ENCODE measurements at regions not wholly inside any gene's neighbourhood (a gene's known extent, or its start where the extent isn't known, plus 50 kb on each side); places are given as distances from the start of the nearest gene placed in this dataset.

GRCh38 chr16:59993101-59993500 is 1259.0 kb upstream of the GOT2 start:
- Mint-ChIP-seq H3K27ac (ENCODE audit: unreplicated experiment) (no peak overlapping the region), H3K36me3 (ENCODE audit: unreplicated experiment) (peaks cover 15% of the 10 kb centered on the region), H3K4me3 (ENCODE audit: unreplicated experiment) (no peak overlapping the region), H3K9me3 (ENCODE audit: unreplicated experiment) (peaks cover 3% of the 10 kb centered on the region), H3K27me3 (ENCODE audit: unreplicated experiment) (no peaks in the 10 kb centered on the region), H3K4me1 (ENCODE audit: low read depth, unreplicated experiment) (no peaks in the 10 kb centered on the region)
- TF ChIP-seq, protein P1, sequence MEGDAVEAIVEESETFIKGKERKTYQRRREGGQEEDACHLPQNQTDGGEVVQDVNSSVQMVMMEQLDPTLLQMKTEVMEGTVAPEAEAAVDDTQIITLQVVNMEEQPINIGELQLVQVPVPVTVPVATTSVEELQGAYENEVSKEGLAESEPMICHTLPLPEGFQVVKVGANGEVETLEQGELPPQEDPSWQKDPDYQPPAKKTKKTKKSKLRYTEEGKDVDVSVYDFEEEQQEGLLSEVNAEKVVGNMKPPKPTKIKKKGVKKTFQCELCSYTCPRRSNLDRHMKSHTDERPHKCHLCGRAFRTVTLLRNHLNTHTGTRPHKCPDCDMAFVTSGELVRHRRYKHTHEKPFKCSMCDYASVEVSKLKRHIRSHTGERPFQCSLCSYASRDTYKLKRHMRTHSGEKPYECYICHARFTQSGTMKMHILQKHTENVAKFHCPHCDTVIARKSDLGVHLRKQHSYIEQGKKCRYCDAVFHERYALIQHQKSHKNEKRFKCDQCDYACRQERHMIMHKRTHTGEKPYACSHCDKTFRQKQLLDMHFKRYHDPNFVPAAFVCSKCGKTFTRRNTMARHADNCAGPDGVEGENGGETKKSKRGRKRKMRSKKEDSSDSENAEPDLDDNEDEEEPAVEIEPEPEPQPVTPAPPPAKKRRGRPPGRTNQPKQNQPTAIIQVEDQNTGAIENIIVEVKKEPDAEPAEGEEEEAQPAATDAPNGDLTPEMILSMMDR (IDR thresholded peaks at IDR 0.05; ENCODE audit: partially characterized antibody, unreplicated experiment) = no peak
- no peak for DNase-seq

DNA sequence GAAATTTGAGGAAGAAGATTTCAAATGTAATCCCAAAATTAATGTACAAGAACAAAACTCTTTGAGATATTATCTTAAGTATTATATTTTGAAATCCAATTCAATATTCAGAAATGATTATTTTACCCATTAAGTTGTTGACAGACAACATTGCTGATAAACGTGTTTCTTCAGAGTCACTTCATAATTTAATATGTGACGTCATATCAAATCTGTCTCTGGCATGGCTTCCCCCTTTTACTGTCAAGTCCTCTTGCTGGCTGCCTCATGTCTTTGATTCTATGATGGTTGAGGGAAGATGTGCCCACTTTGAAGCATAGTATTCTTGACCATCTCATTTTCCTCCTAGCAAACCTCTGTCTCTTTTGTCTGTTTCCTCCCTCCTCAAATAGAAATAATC is 1257.1 kb upstream of the GOT2 start:
- Mint-ChIP-seq H3K9me3 (ENCODE audit: unreplicated experiment) (peaks cover 3% of the 10 kb centered on the region), H3K27ac (ENCODE audit: unreplicated experiment) (no peak overlapping the region), H3K4me1 (ENCODE audit: low read depth, unreplicated experiment) (no peaks in the 10 kb centered on the region), H3K4me3 (ENCODE audit: unreplicated experiment) (no peak overlapping the region), H3K27me3 (ENCODE audit: unreplicated experiment) (no peaks in the 10 kb centered on the region), H3K36me3 (ENCODE audit: unreplicated experiment) (peaks cover 15% of the 10 kb centered on the region)
- no peak for DNase-seq
- TF ChIP-seq, protein P1 (IDR thresholded peaks at IDR 0.05; ENCODE audit: partially characterized antibody, unreplicated experiment) = no peak

DNA sequence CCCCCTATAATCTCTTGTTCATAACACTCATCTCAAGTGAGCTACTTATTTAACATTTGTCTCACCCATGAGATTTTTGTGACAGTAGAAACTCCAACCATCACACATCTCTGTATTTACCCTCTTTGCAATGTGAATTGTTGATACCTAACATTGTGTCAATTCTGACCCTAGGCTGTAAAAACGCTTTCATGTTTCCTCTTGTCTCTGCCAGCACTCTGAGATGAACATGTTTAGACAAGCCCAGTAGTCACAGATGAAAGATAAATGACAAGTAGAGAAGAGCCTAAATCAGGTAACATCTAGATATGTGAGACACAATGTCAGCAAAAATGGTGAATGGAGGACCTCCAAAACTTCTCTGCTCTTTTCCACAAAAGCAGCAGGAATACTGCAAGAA is 1254.5 kb upstream of the GOT2 start:
- H3K4me3 Mint-ChIP-seq (ENCODE audit: unreplicated experiment) = no peak overlapping the region
- H3K27ac Mint-ChIP-seq (ENCODE audit: unreplicated experiment) = no peak overlapping the region
- TF ChIP-seq, protein P1 (IDR thresholded peaks at IDR 0.05; ENCODE audit: partially characterized antibody, unreplicated experiment) = no peak
- H3K9me3 Mint-ChIP-seq (ENCODE audit: unreplicated experiment) = no peaks in the 10 kb centered on the region
- DNase-seq = no peak
- H3K27me3 Mint-ChIP-seq (ENCODE audit: unreplicated experiment) = peaks cover 3% of the 10 kb centered on the region
- H3K4me1 Mint-ChIP-seq (ENCODE audit: low read depth, unreplicated experiment) = no peaks in the 10 kb centered on the region
- peaks cover 9% of the 10 kb centered on the region for H3K36me3 Mint-ChIP-seq (ENCODE audit: unreplicated experiment)

- DNase-seq = no peak
- Mint-ChIP-seq H3K9me3 (ENCODE audit: unreplicated experiment) (no peaks in the 10 kb centered on the region), H3K4me3 (ENCODE audit: unreplicated experiment) (no peak overlapping the region), H3K4me1 (ENCODE audit: low read depth, unreplicated experiment) (no peaks in the 10 kb centered on the region), H3K27me3 (ENCODE audit: unreplicated experiment) (no peaks in the 10 kb centered on the region), H3K36me3 (ENCODE audit: unreplicated experiment) (no peaks in the 10 kb centered on the region), H3K27ac (ENCODE audit: unreplicated experiment) (no peak overlapping the region)
- TF ChIP-seq, protein P1 (IDR thresholded peaks at IDR 0.05; ENCODE audit: partially characterized antibody, unreplicated experiment) = no peak
Measured at GRCh38 chr16:59975953-59976352, 1241.8 kb upstream of the GOT2 start.

GRCh38 chr16:59973966-59974365 is 1239.8 kb upstream of the GOT2 start:
- no peaks in the 10 kb centered on the region for H3K27me3 Mint-ChIP-seq (ENCODE audit: unreplicated experiment)
- H3K4me3 Mint-ChIP-seq (ENCODE audit: unreplicated experiment) = no peak overlapping the region
- TF ChIP-seq, protein P1 (IDR thresholded peaks at IDR 0.05; ENCODE audit: partially characterized antibody, unreplicated experiment) = no peak
- no peak for DNase-seq
- H3K9me3 Mint-ChIP-seq (ENCODE audit: unreplicated experiment) = no peaks in the 10 kb centered on the region
- no peaks in the 10 kb centered on the region for H3K36me3 Mint-ChIP-seq (ENCODE audit: unreplicated experiment)
- H3K27ac Mint-ChIP-seq (ENCODE audit: unreplicated experiment) = no peak overlapping the region
- no peaks in the 10 kb centered on the region for H3K4me1 Mint-ChIP-seq (ENCODE audit: low read depth, unreplicated experiment)

Data from glutamatergic neuron (in vitro differentiated cells).